ENCODE measurements at regions not wholly inside any gene's neighbourhood (a gene's known extent, or its start where the extent isn't known, plus 50 kb on each side); places are given as distances from the start of the nearest gene placed in this dataset.

DNA sequence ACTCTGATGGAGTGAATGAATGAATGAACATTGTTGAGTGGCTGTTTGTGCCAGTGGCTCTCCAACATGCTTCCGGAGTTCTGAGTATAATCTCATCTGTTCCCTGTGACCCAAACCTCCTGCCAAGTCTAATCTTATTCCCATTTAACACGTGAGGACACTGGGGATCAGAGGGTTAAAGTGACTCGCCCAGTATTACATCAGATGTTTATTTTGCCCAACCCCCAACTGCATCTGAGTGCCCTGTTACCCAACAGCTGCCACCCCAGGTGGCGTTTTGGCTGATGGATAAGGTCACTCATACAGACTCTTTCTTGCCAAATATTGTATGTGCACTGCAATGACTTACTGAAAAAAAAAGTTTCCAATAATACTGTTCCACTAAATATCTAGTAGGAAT lies 210.9 kb downstream of the EXOC5 start (continued):
- TF ChIP-seq, protein P1, sequence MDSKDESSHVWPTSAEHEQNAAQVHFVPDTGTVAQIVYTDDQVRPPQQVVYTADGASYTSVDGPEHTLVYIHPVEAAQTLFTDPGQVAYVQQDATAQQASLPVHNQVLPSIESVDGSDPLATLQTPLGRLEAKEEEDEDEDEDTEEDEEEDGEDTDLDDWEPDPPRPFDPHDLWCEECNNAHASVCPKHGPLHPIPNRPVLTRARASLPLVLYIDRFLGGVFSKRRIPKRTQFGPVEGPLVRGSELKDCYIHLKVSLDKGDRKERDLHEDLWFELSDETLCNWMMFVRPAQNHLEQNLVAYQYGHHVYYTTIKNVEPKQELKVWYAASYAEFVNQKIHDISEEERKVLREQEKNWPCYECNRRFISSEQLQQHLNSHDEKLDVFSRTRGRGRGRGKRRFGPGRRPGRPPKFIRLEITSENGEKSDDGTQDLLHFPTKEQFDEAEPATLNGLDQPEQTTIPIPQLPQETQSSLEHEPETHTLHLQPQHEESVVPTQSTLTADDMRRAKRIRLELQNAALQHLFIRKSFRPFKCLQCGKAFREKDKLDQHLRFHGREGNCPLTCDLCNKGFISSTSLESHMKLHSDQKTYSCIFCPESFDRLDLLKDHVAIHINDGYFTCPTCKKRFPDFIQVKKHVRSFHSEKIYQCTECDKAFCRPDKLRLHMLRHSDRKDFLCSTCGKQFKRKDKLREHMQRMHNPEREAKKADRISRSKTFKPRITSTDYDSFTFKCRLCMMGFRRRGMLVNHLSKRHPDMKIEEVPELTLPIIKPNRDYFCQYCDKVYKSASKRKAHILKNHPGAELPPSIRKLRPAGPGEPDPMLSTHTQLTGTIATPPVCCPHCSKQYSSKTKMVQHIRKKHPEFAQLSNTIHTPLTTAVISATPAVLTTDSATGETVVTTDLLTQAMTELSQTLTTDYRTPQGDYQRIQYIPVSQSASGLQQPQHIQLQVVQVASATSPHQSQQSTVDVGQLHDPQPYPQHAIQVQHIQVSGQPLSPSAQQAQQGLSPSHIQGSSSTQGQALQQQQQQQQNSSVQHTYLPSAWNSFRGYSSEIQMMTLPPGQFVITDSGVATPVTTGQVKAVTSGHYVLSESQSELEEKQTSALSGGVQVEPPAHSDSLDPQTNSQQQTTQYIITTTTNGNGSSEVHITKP (tag by site-specific recombination; IDR thresholded peaks at IDR 0.05): peak; percentile 28; the same call in 1 of the 2 replicates
- no peak for TF ChIP-seq ZNF169 (tag by site-specific recombination; IDR thresholded peaks at IDR 0.05)
- TF ChIP-seq, protein P2, sequence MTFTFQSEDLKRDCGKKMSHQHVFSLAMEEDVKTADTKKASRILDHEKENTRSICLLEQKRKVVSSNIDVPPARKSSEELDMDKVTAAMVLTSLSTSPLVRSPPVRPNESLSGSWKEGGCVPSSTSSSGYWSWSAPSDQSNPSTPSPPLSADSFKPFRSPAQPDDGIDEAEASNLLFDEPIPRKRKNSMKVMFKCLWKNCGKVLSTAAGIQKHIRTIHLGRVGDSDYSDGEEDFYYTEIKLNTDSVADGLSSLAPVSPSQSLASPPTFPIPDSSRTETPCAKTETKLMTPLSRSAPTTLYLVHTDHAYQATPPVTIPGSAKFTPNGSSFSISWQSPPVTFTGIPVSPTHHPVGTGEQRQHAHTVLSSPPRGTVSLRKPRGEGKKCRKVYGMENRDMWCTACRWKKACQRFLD (tag by site-specific recombination; IDR thresholded peaks at IDR 0.05): no peak
- no peak for TF ChIP-seq ZNF626 (tag by site-specific recombination; IDR thresholded peaks at IDR 0.05)
- TF ChIP-seq, protein P3, sequence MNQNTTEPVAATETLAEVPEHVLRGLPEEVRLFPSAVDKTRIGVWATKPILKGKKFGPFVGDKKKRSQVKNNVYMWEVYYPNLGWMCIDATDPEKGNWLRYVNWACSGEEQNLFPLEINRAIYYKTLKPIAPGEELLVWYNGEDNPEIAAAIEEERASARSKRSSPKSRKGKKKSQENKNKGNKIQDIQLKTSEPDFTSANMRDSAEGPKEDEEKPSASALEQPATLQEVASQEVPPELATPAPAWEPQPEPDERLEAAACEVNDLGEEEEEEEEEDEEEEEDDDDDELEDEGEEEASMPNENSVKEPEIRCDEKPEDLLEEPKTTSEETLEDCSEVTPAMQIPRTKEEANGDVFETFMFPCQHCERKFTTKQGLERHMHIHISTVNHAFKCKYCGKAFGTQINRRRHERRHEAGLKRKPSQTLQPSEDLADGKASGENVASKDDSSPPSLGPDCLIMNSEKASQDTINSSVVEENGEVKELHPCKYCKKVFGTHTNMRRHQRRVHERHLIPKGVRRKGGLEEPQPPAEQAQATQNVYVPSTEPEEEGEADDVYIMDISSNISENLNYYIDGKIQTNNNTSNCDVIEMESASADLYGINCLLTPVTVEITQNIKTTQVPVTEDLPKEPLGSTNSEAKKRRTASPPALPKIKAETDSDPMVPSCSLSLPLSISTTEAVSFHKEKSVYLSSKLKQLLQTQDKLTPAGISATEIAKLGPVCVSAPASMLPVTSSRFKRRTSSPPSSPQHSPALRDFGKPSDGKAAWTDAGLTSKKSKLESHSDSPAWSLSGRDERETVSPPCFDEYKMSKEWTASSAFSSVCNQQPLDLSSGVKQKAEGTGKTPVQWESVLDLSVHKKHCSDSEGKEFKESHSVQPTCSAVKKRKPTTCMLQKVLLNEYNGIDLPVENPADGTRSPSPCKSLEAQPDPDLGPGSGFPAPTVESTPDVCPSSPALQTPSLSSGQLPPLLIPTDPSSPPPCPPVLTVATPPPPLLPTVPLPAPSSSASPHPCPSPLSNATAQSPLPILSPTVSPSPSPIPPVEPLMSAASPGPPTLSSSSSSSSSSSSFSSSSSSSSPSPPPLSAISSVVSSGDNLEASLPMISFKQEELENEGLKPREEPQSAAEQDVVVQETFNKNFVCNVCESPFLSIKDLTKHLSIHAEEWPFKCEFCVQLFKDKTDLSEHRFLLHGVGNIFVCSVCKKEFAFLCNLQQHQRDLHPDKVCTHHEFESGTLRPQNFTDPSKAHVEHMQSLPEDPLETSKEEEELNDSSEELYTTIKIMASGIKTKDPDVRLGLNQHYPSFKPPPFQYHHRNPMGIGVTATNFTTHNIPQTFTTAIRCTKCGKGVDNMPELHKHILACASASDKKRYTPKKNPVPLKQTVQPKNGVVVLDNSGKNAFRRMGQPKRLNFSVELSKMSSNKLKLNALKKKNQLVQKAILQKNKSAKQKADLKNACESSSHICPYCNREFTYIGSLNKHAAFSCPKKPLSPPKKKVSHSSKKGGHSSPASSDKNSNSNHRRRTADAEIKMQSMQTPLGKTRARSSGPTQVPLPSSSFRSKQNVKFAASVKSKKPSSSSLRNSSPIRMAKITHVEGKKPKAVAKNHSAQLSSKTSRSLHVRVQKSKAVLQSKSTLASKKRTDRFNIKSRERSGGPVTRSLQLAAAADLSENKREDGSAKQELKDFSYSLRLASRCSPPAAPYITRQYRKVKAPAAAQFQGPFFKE (tag by site-specific recombination; IDR thresholded peaks at IDR 0.05; ENCODE audit: borderline replicate concordance): no peak
- no peak for TF ChIP-seq ZNF677 (tag by site-specific recombination; IDR thresholded peaks at IDR 0.05)
- no peak for TF ChIP-seq ZNF658 (tag by site-specific recombination; IDR thresholded peaks at IDR 0.05)
- TF ChIP-seq, protein P4, sequence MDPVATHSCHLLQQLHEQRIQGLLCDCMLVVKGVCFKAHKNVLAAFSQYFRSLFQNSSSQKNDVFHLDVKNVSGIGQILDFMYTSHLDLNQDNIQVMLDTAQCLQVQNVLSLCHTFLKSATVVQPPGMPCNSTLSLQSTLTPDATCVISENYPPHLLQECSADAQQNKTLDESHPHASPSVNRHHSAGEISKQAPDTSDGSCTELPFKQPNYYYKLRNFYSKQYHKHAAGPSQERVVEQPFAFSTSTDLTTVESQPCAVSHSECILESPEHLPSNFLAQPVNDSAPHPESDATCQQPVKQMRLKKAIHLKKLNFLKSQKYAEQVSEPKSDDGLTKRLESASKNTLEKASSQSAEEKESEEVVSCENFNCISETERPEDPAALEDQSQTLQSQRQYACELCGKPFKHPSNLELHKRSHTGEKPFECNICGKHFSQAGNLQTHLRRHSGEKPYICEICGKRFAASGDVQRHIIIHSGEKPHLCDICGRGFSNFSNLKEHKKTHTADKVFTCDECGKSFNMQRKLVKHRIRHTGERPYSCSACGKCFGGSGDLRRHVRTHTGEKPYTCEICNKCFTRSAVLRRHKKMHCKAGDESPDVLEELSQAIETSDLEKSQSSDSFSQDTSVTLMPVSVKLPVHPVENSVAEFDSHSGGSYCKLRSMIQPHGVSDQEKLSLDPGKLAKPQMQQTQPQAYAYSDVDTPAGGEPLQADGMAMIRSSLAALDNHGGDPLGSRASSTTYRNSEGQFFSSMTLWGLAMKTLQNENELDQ (tag by site-specific recombination; IDR thresholded peaks at IDR 0.05; ENCODE audit: low read depth): no peak
- no peak for TF ChIP-seq MEIS1 (CRISPR knock-in tag; IDR thresholded peaks at IDR 0.05; ENCODE audit: borderline replicate concordance)
- TF ChIP-seq SETDB1 (IDR thresholded peaks at IDR 0.05; ENCODE audit: insufficient read length, low read length): no peak
- TF ChIP-seq, protein P5, sequence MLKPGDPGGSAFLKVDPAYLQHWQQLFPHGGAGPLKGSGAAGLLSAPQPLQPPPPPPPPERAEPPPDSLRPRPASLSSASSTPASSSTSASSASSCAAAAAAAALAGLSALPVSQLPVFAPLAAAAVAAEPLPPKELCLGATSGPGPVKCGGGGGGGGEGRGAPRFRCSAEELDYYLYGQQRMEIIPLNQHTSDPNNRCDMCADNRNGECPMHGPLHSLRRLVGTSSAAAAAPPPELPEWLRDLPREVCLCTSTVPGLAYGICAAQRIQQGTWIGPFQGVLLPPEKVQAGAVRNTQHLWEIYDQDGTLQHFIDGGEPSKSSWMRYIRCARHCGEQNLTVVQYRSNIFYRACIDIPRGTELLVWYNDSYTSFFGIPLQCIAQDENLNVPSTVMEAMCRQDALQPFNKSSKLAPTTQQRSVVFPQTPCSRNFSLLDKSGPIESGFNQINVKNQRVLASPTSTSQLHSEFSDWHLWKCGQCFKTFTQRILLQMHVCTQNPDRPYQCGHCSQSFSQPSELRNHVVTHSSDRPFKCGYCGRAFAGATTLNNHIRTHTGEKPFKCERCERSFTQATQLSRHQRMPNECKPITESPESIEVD (tag by site-specific recombination; IDR thresholded peaks at IDR 0.05): no peak
- TF ChIP-seq, protein P6, sequence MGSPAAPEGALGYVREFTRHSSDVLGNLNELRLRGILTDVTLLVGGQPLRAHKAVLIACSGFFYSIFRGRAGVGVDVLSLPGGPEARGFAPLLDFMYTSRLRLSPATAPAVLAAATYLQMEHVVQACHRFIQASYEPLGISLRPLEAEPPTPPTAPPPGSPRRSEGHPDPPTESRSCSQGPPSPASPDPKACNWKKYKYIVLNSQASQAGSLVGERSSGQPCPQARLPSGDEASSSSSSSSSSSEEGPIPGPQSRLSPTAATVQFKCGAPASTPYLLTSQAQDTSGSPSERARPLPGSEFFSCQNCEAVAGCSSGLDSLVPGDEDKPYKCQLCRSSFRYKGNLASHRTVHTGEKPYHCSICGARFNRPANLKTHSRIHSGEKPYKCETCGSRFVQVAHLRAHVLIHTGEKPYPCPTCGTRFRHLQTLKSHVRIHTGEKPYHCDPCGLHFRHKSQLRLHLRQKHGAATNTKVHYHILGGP (tag by site-specific recombination; IDR thresholded peaks at IDR 0.05): no peak
- TF ChIP-seq, protein P7, sequence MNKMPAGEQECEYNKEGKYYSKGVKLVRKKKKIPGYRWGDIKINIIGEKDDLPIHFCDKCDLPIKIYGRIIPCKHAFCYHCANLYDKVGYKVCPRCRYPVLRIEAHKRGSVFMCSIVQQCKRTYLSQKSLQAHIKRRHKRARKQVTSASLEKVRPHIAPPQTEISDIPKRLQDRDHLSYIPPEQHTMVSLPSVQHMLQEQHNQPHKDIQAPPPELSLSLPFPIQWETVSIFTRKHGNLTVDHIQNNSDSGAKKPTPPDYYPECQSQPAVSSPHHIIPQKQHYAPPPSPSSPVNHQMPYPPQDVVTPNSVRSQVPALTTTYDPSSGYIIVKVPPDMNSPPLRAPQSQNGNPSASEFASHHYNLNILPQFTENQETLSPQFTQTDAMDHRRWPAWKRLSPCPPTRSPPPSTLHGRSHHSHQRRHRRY (tag by site-specific recombination; IDR thresholded peaks at IDR 0.05): no peak
- TF ChIP-seq, protein P8, sequence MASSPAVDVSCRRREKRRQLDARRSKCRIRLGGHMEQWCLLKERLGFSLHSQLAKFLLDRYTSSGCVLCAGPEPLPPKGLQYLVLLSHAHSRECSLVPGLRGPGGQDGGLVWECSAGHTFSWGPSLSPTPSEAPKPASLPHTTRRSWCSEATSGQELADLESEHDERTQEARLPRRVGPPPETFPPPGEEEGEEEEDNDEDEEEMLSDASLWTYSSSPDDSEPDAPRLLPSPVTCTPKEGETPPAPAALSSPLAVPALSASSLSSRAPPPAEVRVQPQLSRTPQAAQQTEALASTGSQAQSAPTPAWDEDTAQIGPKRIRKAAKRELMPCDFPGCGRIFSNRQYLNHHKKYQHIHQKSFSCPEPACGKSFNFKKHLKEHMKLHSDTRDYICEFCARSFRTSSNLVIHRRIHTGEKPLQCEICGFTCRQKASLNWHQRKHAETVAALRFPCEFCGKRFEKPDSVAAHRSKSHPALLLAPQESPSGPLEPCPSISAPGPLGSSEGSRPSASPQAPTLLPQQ (tag by site-specific recombination; IDR thresholded peaks at IDR 0.05): peak; percentile 50; the same call in 1 of the 2 replicates
- no peak for TF ChIP-seq ZNF530 (tag by site-specific recombination; IDR thresholded peaks at IDR 0.05; ENCODE audit: low read depth)
- no peak for TF ChIP-seq ZNF549 (tag by site-specific recombination; IDR thresholded peaks at IDR 0.05)
- TF ChIP-seq ZNF324 (tag by site-specific recombination; IDR thresholded peaks at IDR 0.05): 0 out of 2 replicates have a peak, but pooled peaks have one; percentile 33
- TF ChIP-seq, protein P9, sequence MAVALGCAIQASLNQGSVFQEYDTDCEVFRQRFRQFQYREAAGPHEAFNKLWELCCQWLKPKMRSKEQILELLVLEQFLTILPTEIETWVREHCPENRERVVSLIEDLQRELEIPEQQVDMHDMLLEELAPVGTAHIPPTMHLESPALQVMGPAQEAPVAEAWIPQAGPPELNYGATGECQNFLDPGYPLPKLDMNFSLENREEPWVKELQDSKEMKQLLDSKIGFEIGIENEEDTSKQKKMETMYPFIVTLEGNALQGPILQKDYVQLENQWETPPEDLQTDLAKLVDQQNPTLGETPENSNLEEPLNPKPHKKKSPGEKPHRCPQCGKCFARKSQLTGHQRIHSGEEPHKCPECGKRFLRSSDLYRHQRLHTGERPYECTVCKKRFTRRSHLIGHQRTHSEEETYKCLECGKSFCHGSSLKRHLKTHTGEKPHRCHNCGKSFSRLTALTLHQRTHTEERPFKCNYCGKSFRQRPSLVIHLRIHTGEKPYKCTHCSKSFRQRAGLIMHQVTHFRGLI (tag by site-specific recombination; IDR thresholded peaks at IDR 0.05): no peak
